Esophagus muscularis mucosa (tissue), 4 donors: ENCODE measurements at regions not wholly inside any gene's neighbourhood (a gene's known extent, or its start where the extent isn't known, plus 50 kb on each side); places are given as distances from the start of the nearest gene placed in this dataset.
"Not testable (repeated sequence)": the region's sequence is repeated elsewhere in the genome, so short reads cannot be mapped to it uniquely, and the experiment has no call there.

Experiments used
- DNase-seq: peaks from one replicate; pipeline ENCODE4 v3.0.0-alpha.2; 2017; ENCODE audit errors: extremely low spot score
- H3K27ac ChIP-seq, 4 donors: fragments of 200-600 bp; sonication (generic); replicated peaks in 1 of 4; 1 replicate in 3 of 4; 2 replicates in 1 of 4; pipeline ENCODE4 v1.5.1; 2016 to 2019; ENCODE audit warnings: mild to moderate bottlenecking in 1 of 4
- H3K27me3 ChIP-seq, 4 donors: fragments of 200-600 bp; sonication (generic); one replicate each; pipeline versions ENCODE4 v1.5.1 to v1.6.0; 2016 to 2019
- H3K36me3 ChIP-seq, 4 donors: fragments of 200-600 bp; sonication (generic); one replicate each; pipeline ENCODE4 v1.5.1; 2016 to 2019
- H3K4me1 ChIP-seq, 4 donors: fragments of 200-600 bp; sonication (generic); one replicate each; pipeline ENCODE4 v1.5.1; 2016 to 2019
- H3K4me3 ChIP-seq, 4 donors: fragments of 200-600 bp; sonication (generic); 1 replicate in 2 of 4; 2 replicates in 2 of 4; pipeline ENCODE4 v1.5.1; 2016 to 2019; ENCODE audit warnings: mild to moderate bottlenecking in 4 of 4, moderate library complexity in 1 of 4
- H3K9me3 ChIP-seq, 4 donors: fragments of 200-600 bp; sonication (generic); 1 replicate in 3 of 4; 2 replicates in 1 of 4; pipeline ENCODE4 v1.5.1; 2016 to 2019
- CTCF ChIP-seq, 3 experiments: fragments of 200-600 bp in 2 of 3; fragments of 450-650 bp in 1 of 3; sonication (generic) in 2 of 3; IDR thresholded peaks; one replicate each; pipeline ENCODE4 v1.5.1; 2017 to 2019; ENCODE audit warnings: antibody characterized with exemption in 3 of 3, mild to moderate bottlenecking in 2 of 3, moderate library complexity in 1 of 3
- EP300 ChIP-seq: sonication (generic); formaldehyde crosslinking; IDR thresholded peaks from one replicate; pipeline ENCODE4 v1.6.1; 2017; ENCODE audit warnings: antibody characterized with exemption
- POLR2A ChIP-seq: fragments of 450-650 bp; IDR thresholded peaks from one replicate; pipeline ENCODE4 v1.6.1; 2017; ENCODE audit warnings: antibody characterized with exemption, moderate library complexity, mild to moderate bottlenecking, low read depth
- POLR2AphosphoS5 ChIP-seq, 2 donors: sonication (generic); formaldehyde crosslinking; IDR thresholded peaks; one replicate each; pipeline ENCODE4 v1.6.1; 2017; ENCODE audit warnings: antibody characterized with exemption in 2 of 2
- WGBS: methylation state at CpG from one replicate; pipeline ENCODE4 v1.1.5; 2018; 5-methylcytosine and 5-hydroxymethylcytosine counted together
- intact Hi-C: fragments of 100-400 bp; cut with DNase I; formaldehyde crosslinking; loops from one replicate; pipeline ENCODE4 v1.15.1; 2023

- H3K27ac ChIP-seq, DNase-seq, H3K4me3 ChIP-seq, H3K4me1 ChIP-seq, intact Hi-C loops, H3K36me3 ChIP-seq, H3K27me3 ChIP-seq, H3K9me3 ChIP-seq: not testable (repeated sequence)
- no CpG with 5 or more reads among the region's 17 CpGs for WGBS
Measured at GRCh38 chr14:105721602-105721970, 195.2 kb downstream of the TMEM121 start.

GRCh38 chr14:105721996-105722709 is 195.8 kb downstream of the TMEM121 start:
- H3K27ac ChIP-seq, H3K9me3 ChIP-seq, H3K27me3 ChIP-seq, H3K36me3 ChIP-seq, H3K4me1 ChIP-seq, DNase-seq, intact Hi-C loops, H3K4me3 ChIP-seq: not testable (repeated sequence)
- WGBS, result 94% methylated on average over 16 of the region's 40 CpGs

GRCh38 chr14:105723271-105723670 is 196.9 kb downstream of the TMEM121 start:
- H3K27me3 ChIP-seq, H3K4me1 ChIP-seq, H3K27ac ChIP-seq, DNase-seq, H3K36me3 ChIP-seq, H3K4me3 ChIP-seq, H3K9me3 ChIP-seq, intact Hi-C loops: not testable (repeated sequence)
- 100% methylated on average over 2 of the region's 8 CpGs for WGBS

- DNase-seq, H3K4me1 ChIP-seq, H3K36me3 ChIP-seq, H3K27ac ChIP-seq, intact Hi-C loops, H3K27me3 ChIP-seq, H3K4me3 ChIP-seq, H3K9me3 ChIP-seq: not testable (repeated sequence)
- 91% methylated on average over 14 of the region's 15 CpGs for WGBS
Measured at GRCh38 chr14:105723776-105724175, 197.4 kb downstream of the TMEM121 start.

GRCh38 chr14:105729825-105730368 is 203.5 kb downstream of the TMEM121 start:
- intact Hi-C loops, H3K9me3 ChIP-seq, H3K36me3 ChIP-seq, H3K27ac ChIP-seq, H3K27me3 ChIP-seq, DNase-seq, H3K4me3 ChIP-seq, H3K4me1 ChIP-seq: not testable (repeated sequence)
- WGBS, result 58% methylated on average over 5 of the region's 8 CpGs

GRCh38 chr14:105730731-105731130 is 204.3 kb downstream of the TMEM121 start:
- H3K4me3 ChIP-seq, H3K9me3 ChIP-seq, H3K36me3 ChIP-seq, H3K4me1 ChIP-seq, H3K27ac ChIP-seq, DNase-seq, H3K27me3 ChIP-seq, intact Hi-C loops: not testable (repeated sequence)
- 52% methylated on average over 7 of the region's 7 CpGs for WGBS

- intact Hi-C loops, H3K4me1 ChIP-seq, H3K36me3 ChIP-seq, H3K9me3 ChIP-seq, DNase-seq, H3K4me3 ChIP-seq, H3K27ac ChIP-seq, H3K27me3 ChIP-seq: not testable (repeated sequence)
- WGBS, result 78% methylated on average over 23 of the region's 31 CpGs
Measured at GRCh38 chr14:105731221-105731985, 205.0 kb downstream of the TMEM121 start.

- Histone ChIP-seq H3K4me3 (no peak overlapping the region), H3K27me3 (no peaks in the 10 kb centered on the region), H3K36me3 (no peaks in the 10 kb centered on the region), H3K4me1 (no peaks in the 10 kb centered on the region), H3K27ac (no peak overlapping the region), H3K9me3 (no peaks in the 10 kb centered on the region)
- no peak for DNase-seq
- intact Hi-C loops, result no loop called here
- 90% methylated on average over 22 of the region's 22 CpGs for WGBS
- TF ChIP-seq POLR2A, result no peak
- TF ChIP-seq POLR2AphosphoS5 (IDR thresholded peaks at IDR 0.05), result no peak
- no peak for TF ChIP-seq CTCF (IDR thresholded peaks at IDR 0.05)
- TF ChIP-seq EP300, result no peak
Measured at GRCh38 chr14:105733081-105734065, 207.0 kb downstream of the TMEM121 start.

- intact Hi-C loops, result not testable (repeated sequence)
Measured at GRCh38 chr14:105734241-105734640, 207.9 kb downstream of the TMEM121 start.

GRCh38 chr14:105736331-105736730 is 209.9 kb downstream of the TMEM121 start:
- H3K36me3 ChIP-seq, H3K27me3 ChIP-seq, DNase-seq, H3K4me1 ChIP-seq, H3K9me3 ChIP-seq, intact Hi-C loops, H3K4me3 ChIP-seq, H3K27ac ChIP-seq: not testable (repeated sequence)
- WGBS, result 80% methylated on average over 13 of the region's 20 CpGs

More at GRCh38 chr14:105734241-105734640, 207.9 kb downstream of the TMEM121 start:
- not testable (repeated sequence) for H3K36me3 ChIP-seq, DNase-seq, H3K4me3 ChIP-seq, H3K9me3 ChIP-seq, H3K27ac ChIP-seq, H3K27me3 ChIP-seq, H3K4me1 ChIP-seq
- WGBS, result no CpG with 5 or more reads among the region's 14 CpGs
